ENCODE measurements at regions not wholly inside any gene's neighbourhood (a gene's known extent, or its start where the extent isn't known, plus 50 kb on each side); places are given as distances from the start of the nearest gene placed in this dataset.

DNA sequence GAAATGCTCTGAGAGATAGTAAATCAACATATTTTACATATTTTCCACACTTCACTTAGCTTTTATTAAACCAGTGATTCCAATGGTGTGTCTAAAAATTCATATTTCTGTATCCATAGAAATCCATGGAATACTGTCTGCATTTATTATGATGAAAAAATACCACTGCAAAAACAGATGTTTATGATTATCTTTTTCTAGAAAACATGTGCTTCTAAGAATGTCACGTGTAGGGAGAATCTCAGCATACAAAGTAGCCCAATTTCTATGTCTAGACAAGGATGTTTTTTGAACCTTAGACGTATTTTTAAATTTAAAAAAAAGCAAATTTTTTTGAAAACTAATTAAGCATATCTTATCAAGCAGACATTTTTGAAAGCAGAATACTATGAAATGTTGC, 622.4 kb downstream of the TENT5A start:
- Mint-ChIP-seq H3K4me3 (no peak overlapping the region), H3K9me3 (no peaks in the 10 kb centered on the region), H3K27me3 (no peaks in the 10 kb centered on the region), H3K4me1 (ENCODE audit: unreplicated experiment) (no peaks in the 10 kb centered on the region), H3K27ac (no peak overlapping the region), H3K36me3 (no peaks in the 10 kb centered on the region)
- TF ChIP-seq, protein P1, sequence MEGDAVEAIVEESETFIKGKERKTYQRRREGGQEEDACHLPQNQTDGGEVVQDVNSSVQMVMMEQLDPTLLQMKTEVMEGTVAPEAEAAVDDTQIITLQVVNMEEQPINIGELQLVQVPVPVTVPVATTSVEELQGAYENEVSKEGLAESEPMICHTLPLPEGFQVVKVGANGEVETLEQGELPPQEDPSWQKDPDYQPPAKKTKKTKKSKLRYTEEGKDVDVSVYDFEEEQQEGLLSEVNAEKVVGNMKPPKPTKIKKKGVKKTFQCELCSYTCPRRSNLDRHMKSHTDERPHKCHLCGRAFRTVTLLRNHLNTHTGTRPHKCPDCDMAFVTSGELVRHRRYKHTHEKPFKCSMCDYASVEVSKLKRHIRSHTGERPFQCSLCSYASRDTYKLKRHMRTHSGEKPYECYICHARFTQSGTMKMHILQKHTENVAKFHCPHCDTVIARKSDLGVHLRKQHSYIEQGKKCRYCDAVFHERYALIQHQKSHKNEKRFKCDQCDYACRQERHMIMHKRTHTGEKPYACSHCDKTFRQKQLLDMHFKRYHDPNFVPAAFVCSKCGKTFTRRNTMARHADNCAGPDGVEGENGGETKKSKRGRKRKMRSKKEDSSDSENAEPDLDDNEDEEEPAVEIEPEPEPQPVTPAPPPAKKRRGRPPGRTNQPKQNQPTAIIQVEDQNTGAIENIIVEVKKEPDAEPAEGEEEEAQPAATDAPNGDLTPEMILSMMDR (conservative IDR thresholded peaks at IDR 0.05) = no peak
- DNase-seq (ENCODE audit: extremely low spot score, unreplicated experiment) = no peak

DNA sequence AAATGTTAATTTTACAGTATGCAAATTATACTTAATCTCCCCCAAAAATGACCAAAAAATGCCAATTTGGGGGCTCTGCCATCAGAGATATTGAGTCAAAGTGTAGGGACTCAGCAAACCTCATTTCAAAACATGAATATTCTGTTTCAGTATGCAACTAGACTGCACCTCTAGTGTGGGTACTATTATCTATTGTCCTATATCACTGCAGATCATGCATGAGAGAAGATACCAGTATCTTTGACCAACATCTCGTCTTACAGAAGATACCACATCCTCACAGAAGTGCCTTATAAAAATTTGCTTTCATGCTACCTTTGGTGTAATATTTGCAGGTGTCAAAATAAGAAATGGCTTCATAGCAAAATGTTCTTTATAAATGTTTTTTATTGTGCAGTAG, 623.8 kb downstream of the TENT5A start:
- TF ChIP-seq, protein P1 (conservative IDR thresholded peaks at IDR 0.05) = no peak
- no peaks in the 10 kb centered on the region for H3K27me3 Mint-ChIP-seq
- no peaks in the 10 kb centered on the region for H3K4me1 Mint-ChIP-seq (ENCODE audit: unreplicated experiment)
- no peaks in the 10 kb centered on the region for H3K36me3 Mint-ChIP-seq
- no peak for DNase-seq (ENCODE audit: extremely low spot score, unreplicated experiment)
- H3K4me3 Mint-ChIP-seq = no peak overlapping the region
- H3K27ac Mint-ChIP-seq = no peak overlapping the region
- H3K9me3 Mint-ChIP-seq = no peaks in the 10 kb centered on the region

DNA sequence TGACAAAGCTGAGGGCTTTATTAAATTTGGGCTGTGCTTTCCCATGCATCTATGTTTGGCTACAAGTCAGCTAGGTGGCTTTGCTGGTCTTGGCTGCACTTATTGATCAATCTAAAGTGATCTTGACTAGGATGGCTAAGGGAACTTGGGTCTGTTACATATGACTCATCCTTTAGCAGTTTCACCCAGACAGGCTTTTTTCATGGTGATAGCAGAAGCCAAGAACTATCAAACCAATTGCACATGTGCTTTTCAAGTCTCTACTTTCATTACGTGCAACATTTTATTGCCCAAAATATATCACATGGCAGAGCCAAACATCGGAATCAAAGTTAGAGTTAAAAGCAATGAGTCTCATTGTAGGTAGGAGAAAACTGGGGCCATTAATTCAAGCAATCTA, 626.3 kb downstream of the TENT5A start:
- Mint-ChIP-seq H3K9me3 (no peaks in the 10 kb centered on the region), H3K4me1 (ENCODE audit: unreplicated experiment) (no peaks in the 10 kb centered on the region), H3K4me3 (no peak overlapping the region), H3K27ac (no peak overlapping the region), H3K36me3 (no peaks in the 10 kb centered on the region), H3K27me3 (no peaks in the 10 kb centered on the region)
- TF ChIP-seq, protein P1 (conservative IDR thresholded peaks at IDR 0.05) = no peak
- DNase-seq (ENCODE audit: extremely low spot score, unreplicated experiment) = no peak

DNA sequence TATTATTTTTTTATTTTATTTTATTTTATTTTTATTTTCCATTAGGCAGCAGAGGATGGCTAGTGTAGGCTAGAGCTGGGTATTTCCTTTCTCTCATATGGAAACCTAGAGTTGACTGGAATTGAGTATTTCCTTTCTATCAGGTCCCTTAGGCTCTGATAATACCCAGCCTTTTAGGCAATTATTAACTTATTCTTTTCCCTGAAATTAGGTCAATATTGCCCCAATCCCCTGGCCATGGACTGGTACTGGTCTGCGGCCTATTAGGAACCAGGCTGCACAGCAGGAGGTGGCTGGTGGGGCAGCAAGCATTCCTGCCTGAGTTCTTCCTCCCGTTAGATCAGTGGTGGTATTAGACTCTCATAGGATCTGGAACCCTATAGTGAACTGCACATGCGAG, 632.2 kb downstream of the TENT5A start:
- H3K9me3 Mint-ChIP-seq = peaks cover 4% of the 10 kb centered on the region
- no peaks in the 10 kb centered on the region for H3K36me3 Mint-ChIP-seq
- no peak for DNase-seq (ENCODE audit: extremely low spot score, unreplicated experiment)
- H3K27me3 Mint-ChIP-seq = no peaks in the 10 kb centered on the region
- TF ChIP-seq, protein P1 (conservative IDR thresholded peaks at IDR 0.05) = no peak
- no peaks in the 10 kb centered on the region for H3K4me1 Mint-ChIP-seq (ENCODE audit: unreplicated experiment)
- no peak overlapping the region for H3K4me3 Mint-ChIP-seq
- H3K27ac Mint-ChIP-seq = no peak overlapping the region

DNA sequence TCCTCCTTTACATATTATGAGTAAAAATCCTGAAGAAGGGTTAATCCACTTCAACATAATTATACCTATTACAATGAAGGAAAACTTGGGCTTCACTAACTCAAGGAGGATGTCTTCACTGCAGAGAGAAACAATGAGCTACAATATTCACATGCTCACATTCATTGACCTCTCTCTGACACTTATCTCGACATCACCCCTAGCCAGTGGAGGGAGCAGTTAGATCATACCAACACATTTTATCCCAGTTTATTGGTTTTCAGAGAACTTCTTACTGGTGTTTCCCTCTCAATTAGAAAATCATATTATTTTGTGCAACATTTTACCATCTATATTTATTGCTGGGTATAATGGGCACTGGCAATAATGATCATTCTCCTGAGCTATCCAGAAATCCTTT, 646.5 kb downstream of the TENT5A start:
- no peaks in the 10 kb centered on the region for H3K4me1 Mint-ChIP-seq (ENCODE audit: unreplicated experiment)
- no peaks in the 10 kb centered on the region for H3K36me3 Mint-ChIP-seq
- H3K27me3 Mint-ChIP-seq = no peaks in the 10 kb centered on the region
- H3K9me3 Mint-ChIP-seq = peaks cover 4% of the 10 kb centered on the region
- no peak overlapping the region for H3K4me3 Mint-ChIP-seq
- no peak overlapping the region for H3K27ac Mint-ChIP-seq
- TF ChIP-seq, protein P1 (conservative IDR thresholded peaks at IDR 0.05) = no peak
- DNase-seq (ENCODE audit: extremely low spot score, unreplicated experiment) = no peak
